ENCODE measurements at regions not wholly inside any gene's neighbourhood (a gene's known extent, or its start where the extent isn't known, plus 50 kb on each side); places are given as distances from the start of the nearest gene placed in this dataset.

DNA sequence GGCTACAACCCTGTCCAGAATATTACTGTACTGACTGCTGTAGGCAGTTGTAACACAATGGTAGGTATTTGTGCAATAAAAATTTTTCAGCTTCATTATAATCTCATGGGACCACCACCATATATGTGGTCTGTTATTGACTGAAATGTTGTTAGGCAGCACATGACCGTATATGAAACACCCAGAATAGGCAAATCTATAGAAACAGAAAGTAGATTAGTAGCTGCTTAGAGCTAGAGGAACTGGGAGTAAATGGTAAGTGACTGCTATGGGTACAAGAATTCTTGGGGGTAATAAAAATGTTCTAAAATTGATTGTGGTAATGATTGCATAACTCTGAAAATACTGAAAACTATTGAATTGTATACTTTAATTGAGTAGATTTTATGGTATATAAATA lies 185.7 kb downstream of the ESM1 start:
- TF ChIP-seq EZH2 (IDR thresholded peaks at IDR 0.05; ENCODE audit: low read length, unreplicated experiment) = no peak
- TF ChIP-seq, protein P1, sequence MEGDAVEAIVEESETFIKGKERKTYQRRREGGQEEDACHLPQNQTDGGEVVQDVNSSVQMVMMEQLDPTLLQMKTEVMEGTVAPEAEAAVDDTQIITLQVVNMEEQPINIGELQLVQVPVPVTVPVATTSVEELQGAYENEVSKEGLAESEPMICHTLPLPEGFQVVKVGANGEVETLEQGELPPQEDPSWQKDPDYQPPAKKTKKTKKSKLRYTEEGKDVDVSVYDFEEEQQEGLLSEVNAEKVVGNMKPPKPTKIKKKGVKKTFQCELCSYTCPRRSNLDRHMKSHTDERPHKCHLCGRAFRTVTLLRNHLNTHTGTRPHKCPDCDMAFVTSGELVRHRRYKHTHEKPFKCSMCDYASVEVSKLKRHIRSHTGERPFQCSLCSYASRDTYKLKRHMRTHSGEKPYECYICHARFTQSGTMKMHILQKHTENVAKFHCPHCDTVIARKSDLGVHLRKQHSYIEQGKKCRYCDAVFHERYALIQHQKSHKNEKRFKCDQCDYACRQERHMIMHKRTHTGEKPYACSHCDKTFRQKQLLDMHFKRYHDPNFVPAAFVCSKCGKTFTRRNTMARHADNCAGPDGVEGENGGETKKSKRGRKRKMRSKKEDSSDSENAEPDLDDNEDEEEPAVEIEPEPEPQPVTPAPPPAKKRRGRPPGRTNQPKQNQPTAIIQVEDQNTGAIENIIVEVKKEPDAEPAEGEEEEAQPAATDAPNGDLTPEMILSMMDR (conservative IDR thresholded peaks at IDR 0.05; ENCODE audit: low read depth, low read length) = no peak
- TF ChIP-seq EZH2phosphoT487 (IDR thresholded peaks at IDR 0.05; ENCODE audit: borderline replicate concordance, low read length) = no peak
